ENCODE measurements at regions not wholly inside any gene's neighbourhood (a gene's known extent, or its start where the extent isn't known, plus 50 kb on each side); places are given as distances from the start of the nearest gene placed in this dataset.

DNA sequence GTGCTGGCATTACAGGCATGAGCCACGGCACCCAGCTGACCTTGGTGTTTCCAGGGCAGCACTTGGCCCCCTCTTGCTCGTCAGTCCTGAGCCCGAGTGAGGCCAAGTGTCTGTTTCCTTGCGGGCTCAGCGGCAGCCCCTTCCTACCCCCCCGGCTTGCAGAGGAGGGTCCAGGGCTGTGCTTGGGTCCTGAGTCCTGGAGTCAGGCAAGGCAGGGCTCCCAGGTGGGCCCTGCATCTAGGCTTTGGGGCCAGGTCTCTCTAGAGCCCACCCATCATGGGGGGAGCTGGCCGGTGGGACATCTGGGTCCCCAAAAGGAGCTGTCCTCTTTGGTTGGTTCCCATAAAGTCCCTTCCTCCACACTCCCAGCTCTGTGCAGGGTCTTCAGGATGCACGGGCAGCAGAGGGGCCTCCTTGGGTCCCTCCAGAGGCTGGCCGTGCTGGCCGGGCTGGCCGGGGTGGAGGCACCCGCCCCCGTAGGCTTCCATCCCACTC lies 63.7 kb upstream of the HPCAL1 start:
- Histone ChIP-seq H3K36me3 (ENCODE audit: control insufficient read depth, insufficient read depth, low read length) (no peaks in the 10 kb centered on the region), H3K9ac (ENCODE audit: low read length) (no peak overlapping the region), H3K4me3 (ENCODE audit: low read length) (no peak overlapping the region), H3K27ac (ENCODE audit: low read depth, low read length) (no peak overlapping the region), H3K27me3 (ENCODE audit: control insufficient read depth, insufficient read depth, low read length) (no peaks in the 10 kb centered on the region), H3K4me1 (ENCODE audit: control insufficient read depth, insufficient read depth, low read length) (no peaks in the 10 kb centered on the region)

DNA sequence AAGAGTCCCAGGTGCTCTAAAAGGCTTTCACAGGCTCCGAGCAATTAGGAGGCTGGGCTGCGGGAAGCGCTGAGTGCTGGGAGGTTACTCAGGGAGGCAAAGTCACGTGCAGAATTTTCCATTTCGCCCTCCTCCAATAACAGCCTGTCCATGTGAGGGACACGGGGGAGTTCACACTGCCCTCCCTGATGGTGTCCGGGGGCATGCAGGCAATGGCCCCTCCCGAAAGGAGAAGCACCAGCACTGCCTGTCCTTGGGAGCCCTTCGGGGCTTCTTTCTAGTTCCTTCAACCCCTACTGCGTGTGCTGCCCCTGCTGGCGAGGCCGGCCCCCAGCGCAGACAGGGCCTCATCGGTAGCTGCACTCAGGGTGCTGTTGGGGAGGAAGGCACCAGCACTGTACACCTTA lies 63.1 kb upstream of the HPCAL1 start:
- no peaks in the 10 kb centered on the region for H3K4me1 ChIP-seq (ENCODE audit: control insufficient read depth, insufficient read depth, low read length)

DNA sequence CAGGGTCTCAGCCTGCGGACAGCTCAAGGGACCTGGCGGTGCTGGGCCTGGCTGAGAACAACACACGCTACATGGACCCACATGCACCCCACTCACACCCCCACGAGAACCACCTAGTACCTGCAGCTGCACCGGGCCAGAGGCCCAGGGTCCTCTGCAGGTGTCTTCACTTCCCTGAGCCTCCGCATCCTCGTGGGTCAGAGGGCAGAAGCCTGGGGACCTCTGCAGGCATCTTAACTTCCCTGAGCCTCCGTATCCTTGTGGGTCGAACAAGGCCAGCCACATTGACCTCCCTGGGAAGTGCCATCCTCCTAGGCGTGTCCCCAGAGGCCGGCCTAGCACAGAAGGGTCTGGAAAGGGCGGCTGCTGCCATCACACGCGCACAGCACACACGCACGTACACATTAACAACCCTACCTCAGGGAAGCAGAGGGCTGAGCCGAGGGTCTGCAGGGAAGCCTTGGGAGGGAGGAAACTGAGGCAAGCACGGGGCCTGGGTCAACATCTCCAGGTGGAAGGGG lies 62.5 kb upstream of the HPCAL1 start:
- no peaks in the 10 kb centered on the region for H3K27me3 ChIP-seq (ENCODE audit: control insufficient read depth, insufficient read depth, low read length)
- H3K4me3 ChIP-seq (ENCODE audit: low read length) = no peak overlapping the region
- H3K36me3 ChIP-seq (ENCODE audit: control insufficient read depth, insufficient read depth, low read length) = no peaks in the 10 kb centered on the region
- no peak overlapping the region for H3K9ac ChIP-seq (ENCODE audit: low read length)
- no peaks in the 10 kb centered on the region for H3K4me1 ChIP-seq (ENCODE audit: control insufficient read depth, insufficient read depth, low read length)
- no peak overlapping the region for H3K27ac ChIP-seq (ENCODE audit: low read depth, low read length)

More for the DNA sequence above, 63.1 kb upstream of the HPCAL1 start:
- Histone ChIP-seq H3K36me3 (ENCODE audit: control insufficient read depth, insufficient read depth, low read length) (no peaks in the 10 kb centered on the region), H3K27ac (ENCODE audit: low read depth, low read length) (no peak overlapping the region), H3K27me3 (ENCODE audit: control insufficient read depth, insufficient read depth, low read length) (no peaks in the 10 kb centered on the region), H3K9ac (ENCODE audit: low read length) (no peak overlapping the region), H3K4me3 (ENCODE audit: low read length) (no peak overlapping the region)

DNA sequence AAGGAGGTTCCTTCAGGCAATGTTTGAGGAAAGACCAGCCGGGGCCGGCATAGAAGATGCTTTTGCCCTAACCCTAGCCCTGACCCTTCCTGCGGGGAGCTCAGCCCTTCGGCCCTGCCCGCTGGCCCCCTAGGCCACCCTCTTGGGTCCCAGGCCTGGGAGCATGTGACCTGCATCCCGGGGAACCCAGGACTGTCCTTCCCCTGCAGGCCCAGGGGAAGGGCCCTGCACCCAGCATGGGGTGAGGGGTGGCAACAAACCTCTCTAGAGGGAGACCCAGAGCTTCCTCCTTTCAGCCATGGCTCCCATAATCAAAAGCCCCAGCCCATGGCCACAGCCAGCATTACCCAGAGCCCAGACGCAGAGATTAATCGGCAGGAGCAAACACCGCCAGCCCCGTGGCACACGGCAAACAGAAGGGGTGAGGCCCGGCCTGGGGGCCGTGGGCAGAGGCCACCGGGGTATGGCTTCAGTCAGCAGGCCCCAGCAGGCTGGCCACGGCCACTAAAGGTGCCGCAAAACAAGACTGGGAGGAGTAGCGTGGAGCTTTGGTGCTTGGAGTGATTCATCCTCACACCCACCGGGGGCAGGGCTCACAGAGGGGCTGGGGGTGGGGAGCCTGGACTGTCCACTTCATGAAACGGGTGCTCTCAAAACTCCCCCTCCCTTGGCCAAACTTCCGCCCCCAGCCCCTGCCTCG lies 61.6 kb upstream of the HPCAL1 start:
- Histone ChIP-seq H3K4me1 (ENCODE audit: control insufficient read depth, insufficient read depth, low read length) (no peaks in the 10 kb centered on the region), H3K36me3 (ENCODE audit: control insufficient read depth, insufficient read depth, low read length) (no peaks in the 10 kb centered on the region)

DNA sequence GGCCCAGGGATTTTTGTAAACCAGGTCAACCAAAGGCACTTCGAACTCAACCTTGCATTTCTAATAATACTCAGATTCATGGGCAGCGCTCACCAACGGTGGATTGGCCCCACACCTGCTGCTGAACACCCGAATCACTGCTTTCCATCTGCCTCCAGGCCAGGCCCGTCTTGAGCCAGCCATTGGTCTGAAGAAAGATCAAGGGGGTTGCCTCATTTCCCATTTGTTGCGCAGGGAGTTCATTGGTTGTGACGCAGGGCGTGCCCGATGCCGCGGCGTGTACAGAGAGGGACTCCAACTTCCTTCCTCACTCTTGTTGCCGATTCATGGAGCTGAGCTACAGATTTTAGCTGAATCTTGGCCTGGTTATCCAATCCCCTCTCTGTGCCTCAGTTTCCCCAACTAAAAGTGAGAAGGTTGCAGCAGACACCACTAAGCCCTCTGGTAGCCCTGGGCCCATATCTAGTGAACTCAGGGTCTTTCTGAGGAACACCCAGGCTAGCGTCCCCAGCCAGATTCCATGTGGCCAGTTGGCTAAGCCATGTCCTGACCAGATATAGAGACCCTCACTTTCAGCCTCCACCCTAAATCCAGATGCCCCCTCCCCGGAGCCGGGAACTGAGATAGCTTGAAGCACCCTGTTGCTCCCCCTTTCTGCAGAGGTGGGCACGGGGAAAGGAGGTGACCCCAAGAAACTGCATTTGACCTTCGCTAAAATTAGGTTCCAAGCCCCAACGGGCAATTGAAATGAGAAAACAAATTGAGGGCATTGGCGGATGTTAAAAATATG lies 60.9 kb upstream of the HPCAL1 start:
- no peak overlapping the region for H3K9ac ChIP-seq (ENCODE audit: low read length)
- H3K4me3 ChIP-seq (ENCODE audit: low read length) = no peak overlapping the region
- H3K36me3 ChIP-seq (ENCODE audit: control insufficient read depth, insufficient read depth, low read length) = no peaks in the 10 kb centered on the region
- no peaks in the 10 kb centered on the region for H3K4me1 ChIP-seq (ENCODE audit: control insufficient read depth, insufficient read depth, low read length)
- H3K27ac ChIP-seq (ENCODE audit: low read depth, low read length) = no peak overlapping the region
- no peaks in the 10 kb centered on the region for H3K27me3 ChIP-seq (ENCODE audit: control insufficient read depth, insufficient read depth, low read length)

More for the DNA sequence above, 61.6 kb upstream of the HPCAL1 start:
- Histone ChIP-seq H3K27me3 (ENCODE audit: control insufficient read depth, insufficient read depth, low read length) (no peaks in the 10 kb centered on the region), H3K27ac (ENCODE audit: low read depth, low read length) (no peak overlapping the region), H3K9ac (ENCODE audit: low read length) (no peak overlapping the region), H3K4me3 (ENCODE audit: low read length) (no peak overlapping the region)

DNA sequence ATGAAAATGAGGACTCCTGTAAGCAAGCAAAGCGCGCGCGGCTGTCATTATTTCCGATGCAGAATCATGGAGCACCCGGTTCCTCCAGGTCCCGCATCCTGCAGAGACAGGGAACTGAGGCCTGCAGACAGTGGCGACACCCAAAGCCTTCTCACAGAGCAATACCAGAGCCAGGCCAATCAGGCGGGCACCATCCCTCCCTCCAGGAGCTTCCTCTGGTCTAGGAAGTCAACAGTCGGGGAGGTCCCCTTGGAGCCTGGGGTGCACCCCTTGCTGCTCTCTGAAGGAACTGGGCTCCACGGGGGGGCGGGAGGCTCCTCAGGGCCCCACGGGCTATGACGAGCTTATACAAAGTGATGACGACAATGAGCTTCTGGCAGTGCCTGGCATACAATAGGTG lies 60.3 kb upstream of the HPCAL1 start:
- no peaks in the 10 kb centered on the region for H3K36me3 ChIP-seq (ENCODE audit: control insufficient read depth, insufficient read depth, low read length)
- H3K9ac ChIP-seq (ENCODE audit: low read length) = no peak overlapping the region
- H3K4me3 ChIP-seq (ENCODE audit: low read length) = no peak overlapping the region
- no peak overlapping the region for H3K27ac ChIP-seq (ENCODE audit: low read depth, low read length)
- H3K27me3 ChIP-seq (ENCODE audit: control insufficient read depth, insufficient read depth, low read length) = no peaks in the 10 kb centered on the region
- no peaks in the 10 kb centered on the region for H3K4me1 ChIP-seq (ENCODE audit: control insufficient read depth, insufficient read depth, low read length)

DNA sequence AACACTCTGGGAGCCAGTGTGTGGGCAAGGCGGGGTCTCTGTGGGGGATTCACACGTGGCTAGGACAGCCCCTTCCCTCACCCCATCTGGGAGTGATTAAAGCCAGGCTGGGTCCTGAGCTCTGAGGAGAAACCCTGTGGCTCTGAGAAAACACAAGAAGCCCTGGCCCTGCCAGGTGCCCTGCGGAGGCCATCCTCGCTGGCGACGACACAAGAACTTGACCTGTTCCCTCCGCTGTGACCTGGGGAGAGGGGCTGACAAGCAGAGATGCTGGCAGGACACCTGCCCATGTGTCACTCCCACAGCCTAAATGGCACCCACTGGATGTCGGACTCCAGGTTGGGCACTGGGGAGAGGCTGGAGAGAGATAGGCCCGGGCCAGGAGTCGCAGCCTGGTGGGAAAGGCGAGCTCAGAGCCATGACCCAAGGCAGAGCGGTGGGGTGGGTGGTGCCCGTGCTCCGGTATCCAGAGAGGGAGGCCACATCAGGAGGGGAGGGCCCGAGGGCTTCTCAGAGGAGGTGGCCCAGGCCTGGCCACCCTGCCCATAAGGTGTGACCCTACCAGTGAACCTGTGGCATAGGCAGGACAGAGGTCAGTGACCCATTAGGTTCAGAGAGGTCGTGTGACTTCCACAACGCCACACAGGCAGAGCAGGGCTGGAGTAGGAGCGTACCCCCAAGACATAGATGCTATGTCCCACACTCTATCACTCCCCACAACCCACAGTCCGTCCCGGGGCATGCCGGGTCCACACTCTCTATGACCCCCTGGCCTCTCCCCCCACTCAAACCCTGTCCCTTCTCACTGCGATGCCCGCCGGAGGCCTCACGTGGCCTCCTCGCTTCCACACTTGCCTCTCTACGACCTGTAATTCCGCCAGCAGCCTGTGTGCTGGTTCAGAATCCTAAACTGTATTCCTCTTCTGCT lies 59.4 kb upstream of the HPCAL1 start:
- Histone ChIP-seq H3K36me3 (ENCODE audit: control insufficient read depth, insufficient read depth, low read length) (no peaks in the 10 kb centered on the region), H3K4me1 (ENCODE audit: control insufficient read depth, insufficient read depth, low read length) (no peaks in the 10 kb centered on the region), H3K27me3 (ENCODE audit: control insufficient read depth, insufficient read depth, low read length) (no peaks in the 10 kb centered on the region), H3K27ac (ENCODE audit: low read depth, low read length) (no peak overlapping the region), H3K4me3 (ENCODE audit: low read length) (no peak overlapping the region), H3K9ac (ENCODE audit: low read length) (no peak overlapping the region)

DNA sequence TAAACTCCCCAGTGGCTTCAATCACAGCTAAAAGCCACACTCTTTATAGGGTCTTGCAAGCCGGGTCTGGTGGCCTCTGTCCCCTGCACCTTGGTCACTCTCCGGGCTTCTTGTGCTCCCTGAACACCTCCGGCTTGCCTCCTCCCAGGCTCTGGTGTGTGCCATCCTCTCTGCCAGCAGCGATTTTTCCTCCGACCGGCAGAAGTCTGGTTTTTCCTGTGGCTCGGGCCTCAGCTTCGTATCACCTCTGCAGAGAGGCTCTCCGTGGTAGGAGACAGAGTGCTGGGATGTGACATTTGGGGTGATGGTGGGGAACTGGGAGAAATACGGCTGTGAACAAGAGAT lies 58.8 kb upstream of the HPCAL1 start:
- Histone ChIP-seq H3K27me3 (ENCODE audit: control insufficient read depth, insufficient read depth, low read length) (no peaks in the 10 kb centered on the region), H3K4me3 (ENCODE audit: low read length) (no peak overlapping the region), H3K27ac (ENCODE audit: low read depth, low read length) (no peak overlapping the region), H3K4me1 (ENCODE audit: control insufficient read depth, insufficient read depth, low read length) (no peaks in the 10 kb centered on the region), H3K9ac (ENCODE audit: low read length) (no peak overlapping the region), H3K36me3 (ENCODE audit: control insufficient read depth, insufficient read depth, low read length) (no peaks in the 10 kb centered on the region)

DNA sequence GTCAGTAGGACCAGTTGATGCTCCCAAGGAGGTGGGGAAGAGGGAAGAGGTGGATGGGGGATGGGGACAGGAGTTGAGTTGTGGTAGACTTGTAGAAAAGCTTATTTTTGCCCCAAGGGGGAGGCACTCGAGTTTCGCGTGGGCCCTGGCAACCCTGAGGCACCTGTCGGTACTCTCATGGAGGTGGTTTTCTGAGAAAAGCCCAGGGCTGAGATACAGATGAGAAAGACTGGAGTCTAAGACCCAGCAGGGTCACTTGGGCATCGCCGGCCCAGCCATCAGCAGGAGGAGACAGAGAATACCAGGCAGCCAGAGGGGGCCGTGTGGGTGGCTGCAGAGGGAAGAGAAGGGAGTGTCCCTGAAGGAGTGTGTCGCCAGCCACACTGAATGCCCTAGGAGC lies 57.7 kb upstream of the HPCAL1 start:
- H3K9ac ChIP-seq (ENCODE audit: low read length) = no peak overlapping the region
- no peak overlapping the region for H3K27ac ChIP-seq (ENCODE audit: low read depth, low read length)
- H3K27me3 ChIP-seq (ENCODE audit: control insufficient read depth, insufficient read depth, low read length) = no peaks in the 10 kb centered on the region
- H3K36me3 ChIP-seq (ENCODE audit: control insufficient read depth, insufficient read depth, low read length) = no peaks in the 10 kb centered on the region
- no peak overlapping the region for H3K4me3 ChIP-seq (ENCODE audit: low read length)
- no peaks in the 10 kb centered on the region for H3K4me1 ChIP-seq (ENCODE audit: control insufficient read depth, insufficient read depth, low read length)

DNA sequence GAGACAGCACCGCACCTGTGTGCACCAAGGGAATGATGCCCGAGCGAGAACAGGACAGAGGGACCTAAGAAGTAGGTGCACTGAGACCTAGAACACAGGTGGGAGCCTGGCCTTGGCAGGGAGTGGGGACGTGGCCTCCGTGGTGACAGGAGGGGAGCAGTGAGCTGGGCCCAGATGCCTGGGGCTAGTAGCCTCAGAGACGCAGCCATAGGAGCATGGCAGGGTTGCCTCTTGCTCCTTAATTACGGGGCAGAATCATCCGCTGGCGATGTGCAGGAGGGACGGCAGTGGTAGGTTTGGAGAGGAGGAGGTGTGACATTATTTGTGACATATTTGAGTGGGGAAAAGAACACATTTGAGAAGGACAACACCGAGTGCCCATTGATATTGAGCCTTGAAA lies 57.0 kb upstream of the HPCAL1 start:
- H3K27ac ChIP-seq (ENCODE audit: low read depth, low read length) = no peak overlapping the region
- no peak overlapping the region for H3K4me3 ChIP-seq (ENCODE audit: low read length)
- H3K9ac ChIP-seq (ENCODE audit: low read length) = no peak overlapping the region
- no peaks in the 10 kb centered on the region for H3K4me1 ChIP-seq (ENCODE audit: control insufficient read depth, insufficient read depth, low read length)
- no peaks in the 10 kb centered on the region for H3K36me3 ChIP-seq (ENCODE audit: control insufficient read depth, insufficient read depth, low read length)
- no peaks in the 10 kb centered on the region for H3K27me3 ChIP-seq (ENCODE audit: control insufficient read depth, insufficient read depth, low read length)

DNA sequence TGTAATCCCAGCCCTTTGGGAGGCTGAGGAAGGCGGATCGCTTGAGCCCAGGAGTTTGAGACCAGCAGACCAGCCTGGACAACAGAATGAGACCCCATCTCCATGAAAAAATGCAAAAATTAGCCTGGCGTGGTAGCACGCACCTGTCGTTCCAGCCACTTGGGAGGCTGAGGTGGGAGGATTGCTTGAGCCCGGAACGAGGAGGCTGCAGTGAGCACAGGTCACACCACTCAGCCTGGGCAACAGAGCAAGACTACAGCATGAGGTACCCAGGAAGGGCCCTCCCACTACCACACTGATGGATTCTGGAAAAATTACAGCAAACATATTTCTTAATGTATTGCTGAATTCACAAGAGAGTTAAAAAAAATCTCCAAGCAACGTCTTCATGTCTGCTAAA lies 56.3 kb upstream of the HPCAL1 start:
- H3K4me1 ChIP-seq (ENCODE audit: control insufficient read depth, insufficient read depth, low read length) = no peaks in the 10 kb centered on the region
- H3K36me3 ChIP-seq (ENCODE audit: control insufficient read depth, insufficient read depth, low read length) = no peaks in the 10 kb centered on the region
- H3K27ac ChIP-seq (ENCODE audit: low read depth, low read length) = no peak overlapping the region
- H3K4me3 ChIP-seq (ENCODE audit: low read length) = no peak overlapping the region
- no peak overlapping the region for H3K9ac ChIP-seq (ENCODE audit: low read length)
- H3K27me3 ChIP-seq (ENCODE audit: control insufficient read depth, insufficient read depth, low read length) = no peaks in the 10 kb centered on the region

DNA sequence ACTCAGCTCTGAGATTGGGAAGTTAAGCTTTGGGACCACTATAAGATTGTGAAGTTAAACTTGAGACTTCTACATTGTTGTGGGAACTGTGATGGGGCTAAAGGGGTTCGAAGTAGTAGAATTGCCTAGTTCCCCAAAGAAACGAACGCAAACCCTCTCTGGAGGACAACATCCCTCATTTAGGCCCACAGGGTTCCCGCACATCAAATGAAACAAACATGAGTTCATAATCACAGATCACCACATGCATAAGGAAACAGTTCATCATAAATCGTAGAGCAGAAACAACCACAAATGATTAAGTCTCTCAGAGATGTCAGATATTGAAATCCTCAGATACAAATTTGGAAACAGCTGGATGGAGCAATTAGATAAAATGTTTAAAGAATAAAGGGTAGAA lies 55.9 kb upstream of the HPCAL1 start:
- Histone ChIP-seq H3K27ac (ENCODE audit: low read depth, low read length) (no peak overlapping the region), H3K9ac (ENCODE audit: low read length) (no peak overlapping the region), H3K4me3 (ENCODE audit: low read length) (no peak overlapping the region), H3K27me3 (ENCODE audit: control insufficient read depth, insufficient read depth, low read length) (no peaks in the 10 kb centered on the region), H3K36me3 (ENCODE audit: control insufficient read depth, insufficient read depth, low read length) (no peaks in the 10 kb centered on the region), H3K4me1 (ENCODE audit: control insufficient read depth, insufficient read depth, low read length) (no peaks in the 10 kb centered on the region)
